HG03378 (cell line): ENCODE measurements at regions not wholly inside any gene's neighbourhood (a gene's known extent, or its start where the extent isn't known, plus 50 kb on each side); places are given as distances from the start of the nearest gene placed in this dataset.

ENCODE experiments used
- ATAC-seq: cut with Tn5 transposase; IDR thresholded peaks from one replicate; pipeline ENCODE4 v1.9.1; 2021; ENCODE audit warnings: mild to moderate bottlenecking, moderate library complexity; ENCODE audit not compliant: unreplicated experiment

DNA sequence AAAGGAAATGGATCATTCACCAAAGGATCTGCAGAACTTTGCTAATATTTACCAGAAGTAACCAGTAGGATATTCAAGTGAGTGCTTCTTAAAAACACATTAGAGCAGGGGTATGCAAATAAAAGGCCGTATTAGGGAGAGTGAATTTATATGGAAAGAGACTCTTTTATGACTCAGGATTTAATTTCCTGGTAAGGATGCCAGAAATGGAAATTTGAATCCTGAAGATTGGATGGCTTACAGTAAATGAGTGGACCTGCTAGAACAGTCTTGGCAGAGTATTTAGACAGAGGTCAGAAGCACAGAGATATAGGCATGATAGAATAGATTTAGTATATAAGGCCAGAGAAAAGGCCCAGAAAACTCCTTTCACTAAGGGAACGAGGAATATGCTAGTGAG lies 201.6 kb downstream of the SLITRK5 start:
- no peak for ATAC-seq

GRCh38 chr13:87877477-87877876 lies 206.3 kb downstream of the SLITRK5 start:
- ATAC-seq: no peak

GRCh38 chr13:87878706-87879105 lies 207.5 kb downstream of the SLITRK5 start:
- ATAC-seq: no peak

- ATAC-seq: no peak
Observed at GRCh38 chr13:87884884-87885283, 213.7 kb downstream of the SLITRK5 start.

- ATAC-seq: no peak
Observed at GRCh38 chr13:87887459-87888123, 216.4 kb downstream of the SLITRK5 start.

GRCh38 chr13:87889254-87889653 lies 218.1 kb downstream of the SLITRK5 start:
- no peak for ATAC-seq

- no peak for ATAC-seq
Observed at GRCh38 chr13:87893186-87893585, 222.0 kb downstream of the SLITRK5 start.

DNA sequence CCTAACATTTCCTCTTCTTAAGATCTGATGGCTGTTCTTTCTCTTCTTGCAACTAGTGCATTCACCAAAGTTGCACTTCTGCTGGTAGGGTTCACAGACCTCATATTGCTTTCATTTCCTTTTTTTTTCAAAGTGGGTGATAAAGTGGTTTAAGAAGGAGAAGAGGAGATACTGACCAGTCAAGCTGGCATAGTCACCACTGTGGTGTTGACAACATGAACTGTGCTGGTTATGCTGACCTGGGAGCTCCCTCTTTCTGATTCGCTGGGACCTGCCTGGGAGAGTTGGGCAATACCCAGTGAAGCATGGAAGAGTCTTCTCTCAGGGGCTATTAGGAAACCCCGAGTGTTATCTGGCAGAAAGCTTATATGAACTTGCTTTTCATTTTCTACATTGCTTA lies 222.9 kb downstream of the SLITRK5 start:
- ATAC-seq: no peak

GRCh38 chr13:87903553-87903952 lies 232.4 kb downstream of the SLITRK5 start:
- no peak for ATAC-seq

GRCh38 chr13:87906411-87906810 lies 235.2 kb downstream of the SLITRK5 start:
- ATAC-seq: no peak

GRCh38 chr13:87907202-87907601 lies 236.0 kb downstream of the SLITRK5 start:
- ATAC-seq: no peak

GRCh38 chr13:87919956-87920355 lies 248.8 kb downstream of the SLITRK5 start:
- no peak for ATAC-seq

- no peak for ATAC-seq
Observed at GRCh38 chr13:87923753-87924152, 252.6 kb downstream of the SLITRK5 start.

- no peak for ATAC-seq
Observed at GRCh38 chr13:87925006-87925405, 253.8 kb downstream of the SLITRK5 start.

- ATAC-seq: no peak
Observed at GRCh38 chr13:87940776-87941175, 269.6 kb downstream of the SLITRK5 start.

DNA sequence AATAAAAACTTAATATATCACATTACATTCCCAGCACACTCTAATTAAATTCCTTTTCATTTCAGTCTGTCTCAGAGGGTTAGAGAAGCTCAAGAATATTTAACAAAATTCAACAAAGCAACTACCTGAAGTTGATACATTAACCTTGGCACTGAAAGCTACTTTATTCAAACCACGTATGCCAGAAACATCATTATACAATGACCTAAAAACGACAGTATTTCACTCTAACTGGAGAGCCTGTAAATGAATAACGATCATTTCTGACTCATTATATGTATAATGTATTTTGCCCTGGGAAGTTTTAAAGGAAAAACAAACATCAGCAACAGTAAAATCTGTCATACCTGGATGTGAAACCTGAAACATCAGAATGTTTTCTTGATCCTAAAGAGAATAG lies 270.1 kb downstream of the SLITRK5 start:
- ATAC-seq: no peak

- no peak for ATAC-seq
Observed at GRCh38 chr13:87942205-87942604, 271.0 kb downstream of the SLITRK5 start.

DNA sequence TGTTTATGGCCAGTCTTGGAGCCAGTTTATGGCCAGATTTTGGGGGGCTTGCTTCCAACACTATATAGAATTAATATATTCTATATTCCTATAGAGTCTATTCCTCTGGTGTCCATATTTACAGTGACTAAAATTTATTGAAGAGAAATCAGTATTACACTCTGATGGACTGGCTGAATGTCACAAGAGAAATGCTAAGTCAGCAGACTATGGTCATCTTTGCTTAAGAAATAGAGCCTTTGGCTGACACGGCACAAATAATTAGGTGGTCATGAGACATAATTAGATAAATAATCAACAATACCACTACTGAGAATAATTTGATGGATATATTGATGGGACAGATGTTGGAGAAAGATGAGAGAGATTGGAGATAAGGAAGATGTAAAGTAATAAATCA lies 272.9 kb downstream of the SLITRK5 start:
- ATAC-seq: no peak

DNA sequence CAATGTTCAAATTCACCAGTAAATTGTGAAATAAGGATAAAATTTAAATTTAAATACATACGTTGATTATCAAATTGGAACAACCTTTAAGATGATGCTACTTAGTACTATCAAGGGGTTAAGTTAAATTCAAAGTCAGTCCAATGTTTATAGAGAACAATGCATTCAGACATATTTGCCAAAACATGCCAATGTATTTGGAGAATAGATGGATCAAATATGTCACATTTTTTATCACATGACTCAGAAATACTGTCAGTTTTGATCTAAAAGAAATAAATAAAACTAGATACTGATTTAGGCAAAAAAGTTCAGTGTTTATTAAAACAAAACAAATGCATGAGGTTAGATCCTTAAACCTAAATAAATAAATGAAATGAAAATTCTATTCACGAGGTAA lies 281.2 kb downstream of the SLITRK5 start:
- ATAC-seq: no peak

DNA sequence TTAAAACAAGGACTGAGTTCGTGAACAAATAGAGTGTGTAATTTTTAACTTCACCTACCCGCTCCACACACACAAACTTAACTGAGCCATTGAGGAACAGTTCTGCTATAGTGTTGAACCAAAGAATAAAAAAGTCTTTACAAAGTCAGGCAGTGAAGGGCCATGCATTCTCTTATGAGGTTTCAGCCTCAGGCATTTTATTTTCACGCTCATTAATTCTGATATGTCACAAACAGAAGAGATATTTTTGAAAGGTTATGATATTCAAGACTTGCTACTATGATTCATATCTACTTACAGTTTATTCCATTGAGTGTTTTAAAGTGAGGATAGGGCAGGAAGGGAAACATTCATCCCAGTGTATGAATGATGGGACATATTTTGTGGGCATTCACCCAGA lies 282.2 kb downstream of the SLITRK5 start:
- no peak for ATAC-seq

GRCh38 chr13:87954091-87954490 lies 282.9 kb downstream of the SLITRK5 start:
- ATAC-seq: no peak

DNA sequence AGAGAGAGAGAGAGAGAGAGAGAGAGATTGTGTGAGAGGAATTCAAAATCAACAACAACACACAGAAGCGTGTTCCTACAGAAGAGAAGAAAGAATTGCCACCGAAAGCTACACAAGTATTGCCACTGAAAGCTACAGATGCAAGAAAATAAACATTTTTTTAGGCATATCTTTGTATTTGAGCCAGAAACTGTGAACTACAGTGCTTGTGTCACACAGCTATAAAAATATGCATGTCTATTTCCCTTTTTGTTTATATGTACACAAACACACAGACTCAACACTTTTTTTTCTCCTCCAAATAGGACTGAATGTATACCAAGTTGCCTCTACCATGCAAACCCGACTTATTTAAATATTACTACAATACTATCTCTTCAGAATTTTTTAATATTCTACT lies 290.4 kb downstream of the SLITRK5 start:
- no peak for ATAC-seq

DNA sequence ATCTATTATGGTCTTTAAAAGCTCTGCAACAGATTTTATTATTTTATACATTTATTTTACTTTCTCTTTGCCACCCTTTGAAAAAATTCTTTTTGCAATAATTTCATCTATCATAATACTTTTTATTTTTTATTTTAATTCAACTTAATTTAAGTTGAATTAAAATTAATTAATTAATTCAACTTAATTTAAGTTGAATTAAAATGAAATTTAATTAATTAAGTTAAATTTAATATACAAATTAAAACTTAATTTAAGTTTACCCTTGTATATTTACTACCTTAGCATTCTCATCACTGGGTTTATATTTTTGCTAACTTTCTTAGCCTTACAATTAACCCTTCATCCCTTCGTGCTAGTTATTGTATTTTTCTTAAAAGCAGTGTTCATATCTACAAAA lies 301.4 kb downstream of the SLITRK5 start:
- ATAC-seq: no peak
